Endothelial cell of umbilical vein (primary cell): ENCODE measurements at regions not wholly inside any gene's neighbourhood (a gene's known extent, or its start where the extent isn't known, plus 50 kb on each side); places are given as distances from the start of the nearest gene placed in this dataset.

Experiments
- BruUV-seq: library from RNA; stranded (reverse); fragments of 400-500 nt; replicated peaks from 2 replicates; lab custom pipeline; 2021; lab: Mats Ljungman, UMichigan
- CTCF ChIA-PET: fragments of 300-600, 350-600 bp; sonication (Branson Sonifier 250); formaldehyde crosslinking; loops from one replicate; lab custom pipeline; 2021; ENCODE audit warnings: antibody characterized with exemption, inconsistent platforms; lab: Charles Lee
- POLR2A ChIA-PET: fragments of 300-600, 350-600 bp; sonication (Branson Sonifier 250); formaldehyde crosslinking; loops from one replicate; lab custom pipeline; 2021; ENCODE audit warnings: antibody characterized with exemption, inconsistent platforms; lab: Charles Lee
- DNase-seq: peaks from one replicate; pipeline ENCODE4 v3.0.0-alpha.2; 2011; ENCODE audit warnings: low read depth, low spot score
- FAIRE-seq: peaks from 2 replicates; lab custom pipeline; 2011; peaks lifted over from hg19 to GRCh38; lab: Jason Lieb, UNC
- H2AFZ ChIP-seq: 2 replicates; pipeline ENCODE4 v1.6.0; 2012; ENCODE audit warnings: low read depth, low read length, control low read depth, inconsistent platforms
- H3K27ac ChIP-seq: 2 replicates; pipeline ENCODE4 v1.5.1; 2011; ENCODE audit warnings: low read depth, mild to moderate bottlenecking, control low read depth, low read length, moderate library complexity; ENCODE audit not compliant: insufficient read depth
- H3K27me3 ChIP-seq, 2 experiments: 2 replicates each; pipeline versions ENCODE4 v1.6.0 to v1.6.1; 2011; ENCODE audit warnings: low read length in 2 of 2, mixed read lengths in 1 of 2; ENCODE audit not compliant: control insufficient read depth in 2 of 2, insufficient read depth in 2 of 2
- H3K36me3 ChIP-seq, 2 experiments: 2 replicates in 1 of 2; 3 replicates in 1 of 2; pipeline ENCODE4 v1.5.1; 2011; ENCODE audit warnings: low read length in 2 of 2, mild to moderate bottlenecking in 1 of 2, moderate library complexity in 1 of 2; ENCODE audit not compliant: control insufficient read depth in 2 of 2, insufficient read depth in 2 of 2; ENCODE audit errors: extremely low read depth in 1 of 2
- H3K4me1 ChIP-seq: 3 replicates; pipeline ENCODE4 v1.5.1; 2011; ENCODE audit warnings: mild to moderate bottlenecking, low read length; ENCODE audit not compliant: control insufficient read depth, insufficient read depth; ENCODE audit errors: extremely low read depth
- H3K4me2 ChIP-seq: 2 replicates; pipeline ENCODE4 v1.6.1; 2011; ENCODE audit warnings: low read length, control low read depth, mixed read lengths; ENCODE audit not compliant: insufficient read depth
- H3K4me3 ChIP-seq, 3 experiments: fragments of 200-600 bp in 1 of 3; sonication (generic), shearing (Covaris generic) in 1 of 3; replicated peaks in 1 of 3; 2 replicates each; pipeline ENCODE4 v1.5.1; 2011 to 2016; ENCODE audit warnings: control low read depth in 3 of 3, low read length in 3 of 3, mild to moderate bottlenecking in 2 of 3, inconsistent platforms in 1 of 3, low read depth in 1 of 3, moderate library complexity in 1 of 3; ENCODE audit not compliant: insufficient read depth in 1 of 3
- H3K79me2 ChIP-seq: 2 replicates; pipeline ENCODE4 v1.6.0; 2012; ENCODE audit warnings: low read length, inconsistent platforms; ENCODE audit not compliant: control insufficient read depth, insufficient read depth
- H3K9ac ChIP-seq: replicated peaks from 2 replicates; pipeline ENCODE3; 2011; ENCODE audit warnings: low read length, control low read depth; ENCODE audit not compliant: insufficient read depth; ENCODE audit errors: extremely low read depth
- H3K9me1 ChIP-seq: replicated peaks from 3 replicates; pipeline ENCODE4 v1.6.0; 2011; ENCODE audit warnings: mild to moderate bottlenecking, low read length; ENCODE audit not compliant: control insufficient read depth, insufficient read depth; ENCODE audit errors: extremely low read depth
- H3K9me3 ChIP-seq: replicated peaks from 2 replicates; pipeline ENCODE4 v1.5.1; 2012; ENCODE audit warnings: low read length, inconsistent platforms; ENCODE audit not compliant: control insufficient read depth, insufficient read depth
- H4K20me1 ChIP-seq: replicated peaks from 2 replicates; pipeline ENCODE3; 2011; ENCODE audit warnings: mild to moderate bottlenecking, low read length; ENCODE audit not compliant: control insufficient read depth, insufficient read depth; ENCODE audit errors: extremely low read depth
- EZH2 ChIP-seq: IDR thresholded peaks from 2 replicates; pipeline ENCODE4 v1.6.1; 2012; ENCODE audit warnings: borderline replicate concordance, low read depth, mild to moderate bottlenecking, moderate library complexity, low read length, inconsistent platforms; ENCODE audit not compliant: severe bottlenecking
- FOS ChIP-seq: IDR thresholded peaks from 2 replicates; pipeline ENCODE4 v1.6.1; 2011; ENCODE audit warnings: mild to moderate bottlenecking, low read length, moderate library complexity, borderline replicate concordance; ENCODE audit not compliant: insufficient read depth
- GATA2 ChIP-seq: IDR thresholded peaks from 2 replicates; pipeline ENCODE4 v1.7.0; 2011; ENCODE audit warnings: low read depth, mild to moderate bottlenecking, moderate library complexity, mixed read lengths, low read length; ENCODE audit not compliant: insufficient read length, insufficient read depth
- JUN ChIP-seq: IDR thresholded peaks from 2 replicates; pipeline ENCODE4 v1.6.1; 2011; ENCODE audit warnings: borderline replicate concordance, low read depth; ENCODE audit not compliant: insufficient read length, insufficient read depth
- MYC ChIP-seq: IDR thresholded peaks from one replicate; pipeline ENCODE4 v1.6.1; 2011; ENCODE audit warnings: mild to moderate bottlenecking, low read depth, low read length
- POLR2A ChIP-seq: IDR thresholded peaks from 2 replicates; pipeline ENCODE4 v1.6.1; 2012; ENCODE audit warnings: low read depth, mild to moderate bottlenecking, control low read depth, low read length
- POLR2AphosphoS5 ChIP-seq: IDR thresholded peaks from 2 replicates; pipeline ENCODE4 v1.6.1; 2012; ENCODE audit warnings: low read depth, mild to moderate bottlenecking, control low read depth, low read length, moderate library complexity; ENCODE audit not compliant: insufficient read depth
- dilution Hi-C: fragments of 300-500 bp; cut with MboI; formaldehyde crosslinking; loops from one replicate; pipeline ENCODE4 v1.15.0; 2019; ENCODE audit warnings: low sequenced_read_pairs; ENCODE audit not compliant: extremely low pct_ligation_motif_present
- intact Hi-C: fragments of 100-400 bp; cut with micrococcal nuclease; formaldehyde crosslinking; loops from one replicate; pipeline ENCODE4 v1.10.0; 2022
- TF ChIP-seq, protein P1 (sequence below): IDR thresholded peaks from 2 replicates; pipeline ENCODE4 v1.6.1; 2011; ENCODE audit not compliant: insufficient read depth, insufficient read length
- TF ChIP-seq, protein P2 (sequence below), 2 donors: IDR thresholded peaks; 1 replicate in 1 of 2; 2 replicates in 1 of 2; pipeline ENCODE4 v1.5.1; 2011; ENCODE audit warnings: low read length in 2 of 2, mild to moderate bottlenecking in 2 of 2, moderate library complexity in 2 of 2, control low read depth in 1 of 2, inconsistent platforms in 1 of 2, low read depth in 1 of 2; ENCODE audit not compliant: insufficient read depth in 1 of 2; ENCODE audit errors: extremely low read depth in 1 of 2

- no peak overlapping the region for H3K4me2 ChIP-seq
- BruUV-seq, result no TSS peak
- ChIA-PET CTCF (no interaction called here), POLR2A (no interaction called here)
- H3K27me3 ChIP-seq, result no peaks in the 10 kb centered on the region
- H3K27ac ChIP-seq, result no peak overlapping the region
- dilution Hi-C loops, result no loop called here
- no peaks in the 10 kb centered on the region for H3K79me2 ChIP-seq
- H4K20me1 ChIP-seq, result no peaks in the 10 kb centered on the region
- DNase-seq, result no peak
- H3K4me1 ChIP-seq, result no peaks in the 10 kb centered on the region
- no peak for FAIRE-seq
- TF ChIP-seq, protein P1, sequence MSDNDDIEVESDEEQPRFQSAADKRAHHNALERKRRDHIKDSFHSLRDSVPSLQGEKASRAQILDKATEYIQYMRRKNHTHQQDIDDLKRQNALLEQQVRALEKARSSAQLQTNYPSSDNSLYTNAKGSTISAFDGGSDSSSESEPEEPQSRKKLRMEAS, result no peak
- TF ChIP-seq EZH2, result no peak
- TF ChIP-seq, protein P2, sequence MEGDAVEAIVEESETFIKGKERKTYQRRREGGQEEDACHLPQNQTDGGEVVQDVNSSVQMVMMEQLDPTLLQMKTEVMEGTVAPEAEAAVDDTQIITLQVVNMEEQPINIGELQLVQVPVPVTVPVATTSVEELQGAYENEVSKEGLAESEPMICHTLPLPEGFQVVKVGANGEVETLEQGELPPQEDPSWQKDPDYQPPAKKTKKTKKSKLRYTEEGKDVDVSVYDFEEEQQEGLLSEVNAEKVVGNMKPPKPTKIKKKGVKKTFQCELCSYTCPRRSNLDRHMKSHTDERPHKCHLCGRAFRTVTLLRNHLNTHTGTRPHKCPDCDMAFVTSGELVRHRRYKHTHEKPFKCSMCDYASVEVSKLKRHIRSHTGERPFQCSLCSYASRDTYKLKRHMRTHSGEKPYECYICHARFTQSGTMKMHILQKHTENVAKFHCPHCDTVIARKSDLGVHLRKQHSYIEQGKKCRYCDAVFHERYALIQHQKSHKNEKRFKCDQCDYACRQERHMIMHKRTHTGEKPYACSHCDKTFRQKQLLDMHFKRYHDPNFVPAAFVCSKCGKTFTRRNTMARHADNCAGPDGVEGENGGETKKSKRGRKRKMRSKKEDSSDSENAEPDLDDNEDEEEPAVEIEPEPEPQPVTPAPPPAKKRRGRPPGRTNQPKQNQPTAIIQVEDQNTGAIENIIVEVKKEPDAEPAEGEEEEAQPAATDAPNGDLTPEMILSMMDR (IDR thresholded peaks at IDR 0.05; ENCODE audit: extremely low read depth in 1 of 2, insufficient read depth in 1 of 2, low read depth in 1 of 2, low read length in 2 of 2), result no peak
- TF ChIP-seq FOS, result no peak
- TF ChIP-seq MYC, result no peak
- TF ChIP-seq POLR2AphosphoS5, result no peak
- TF ChIP-seq GATA2, result no peak
- no peak for TF ChIP-seq POLR2A
- TF ChIP-seq JUN, result no peak
- H3K4me3 ChIP-seq, result no peak overlapping the region
- H3K36me3 ChIP-seq, result no peaks in the 10 kb centered on the region
- H3K9ac ChIP-seq, result no peak overlapping the region
- no peak overlapping the region for H2AFZ ChIP-seq
- no peaks in the 10 kb centered on the region for H3K9me1 ChIP-seq
- intact Hi-C loops, result no loop called here
- no peaks in the 10 kb centered on the region for H3K9me3 ChIP-seq
Observed at GRCh38 chr6:167576828-167577503, 249.7 kb upstream of the AFDN start.
